Natural killer cell (primary cell): ENCODE measurements at regions not wholly inside any gene's neighbourhood (a gene's known extent, or its start where the extent isn't known, plus 50 kb on each side); places are given as distances from the start of the nearest gene placed in this dataset.
"Not testable (repeated sequence)": the region's sequence is repeated elsewhere in the genome, so short reads cannot be mapped to it uniquely, and the experiment has no call there.

Experiments
- ATAC-seq, 3 donors: fragments of 150-1000 bp in 2 of 3; fragments of 200-7000 bp in 1 of 3; cut with Tn5 transposase; 1 replicate in 1 of 3; 2 replicates in 2 of 3; pipeline ENCODE4 v1.10.0; 2021; ENCODE audit warnings: mild to moderate bottlenecking in 2 of 3, moderate library complexity in 2 of 3
- DNase-seq, 2 donors: peaks; one replicate each; pipeline versions ENCODE4 v3.0.0 to v3.0.0-alpha.2; 2013 to 2021; ENCODE audit warnings: mixed read lengths in 1 of 2
- H3K27ac ChIP-seq: one replicate; pipeline ENCODE4 v1.5.1; 2013; ENCODE audit warnings: mild to moderate bottlenecking, low read length
- H3K27me3 ChIP-seq: one replicate; pipeline ENCODE4 v1.6.1; 2013; ENCODE audit warnings: low read length; ENCODE audit not compliant: control insufficient read depth, insufficient read depth
- H3K36me3 ChIP-seq: one replicate; pipeline ENCODE4 v1.6.1; 2013; ENCODE audit warnings: low read length; ENCODE audit not compliant: control insufficient read depth, insufficient read depth
- H3K4me1 ChIP-seq: one replicate; pipeline ENCODE4 v1.6.1; 2013; ENCODE audit warnings: low read length; ENCODE audit not compliant: control insufficient read depth, insufficient read depth
- H3K4me3 ChIP-seq: one replicate; pipeline ENCODE4 v1.5.1; 2013; ENCODE audit warnings: low read length
- H3K9me3 ChIP-seq: one replicate; pipeline ENCODE4 v1.6.1; 2013; ENCODE audit warnings: low read length; ENCODE audit not compliant: control insufficient read depth, insufficient read depth
- H3K27ac Mint-ChIP-seq, 2 donors: one replicate each; pipeline ENCODE4 v1.8.0; 2022; ENCODE audit warnings: mild to moderate bottlenecking in 2 of 2, mixed read lengths in 2 of 2, moderate library complexity in 1 of 2
- H3K27me3 Mint-ChIP-seq, 2 donors: one replicate each; pipeline ENCODE4 v1.8.0; 2022; ENCODE audit warnings: low read depth in 2 of 2, mixed read lengths in 2 of 2
- H3K36me3 Mint-ChIP-seq: one replicate; pipeline ENCODE4 v1.8.0; 2022; ENCODE audit warnings: mixed read lengths
- H3K4me1 Mint-ChIP-seq, 2 donors: one replicate each; pipeline ENCODE4 v1.8.0; 2022; ENCODE audit warnings: mixed read lengths in 2 of 2
- H3K4me3 Mint-ChIP-seq: one replicate; pipeline ENCODE4 v1.8.0; 2022; ENCODE audit warnings: mild to moderate bottlenecking, moderate library complexity, mixed read lengths
- H3K9me3 Mint-ChIP-seq, 2 donors: one replicate each; pipeline ENCODE4 v1.8.0; 2022; ENCODE audit warnings: mixed read lengths in 2 of 2
- CTCF ChIP-seq: fragments of 200-600 bp; IDR thresholded peaks from one replicate; pipeline ENCODE4 v1.8.0; 2022; ENCODE audit warnings: antibody characterized with exemption
- WGBS: methylation state at CpG from one replicate; pipeline ENCODE4 v1.1.7; 2013; ENCODE audit warnings: missing lambda C conversion rate; ENCODE audit not compliant: insufficient coverage; 5-methylcytosine and 5-hydroxymethylcytosine counted together
- intact Hi-C: fragments of 100-400 bp; cut with micrococcal nuclease; formaldehyde crosslinking; loops from one replicate; pipeline ENCODE4 v1.14.2; 2022

GRCh38 chr1:181249186-181249585 is 160.7 kb downstream of the IER5 start:
- no peak overlapping the region for H3K4me3 ChIP-seq
- H3K4me3 Mint-ChIP-seq, result no peak overlapping the region

GRCh38 chr1:181250038-181250437 is 161.5 kb downstream of the IER5 start:
- DNase-seq, result no peak
- peaks cover 7 to 13% of the 10 kb centered on the region in 2 donors for H3K9me3 Mint-ChIP-seq
- H3K4me1 ChIP-seq, result no peaks in the 10 kb centered on the region
- intact Hi-C loops, result no loop called here
- H3K27ac Mint-ChIP-seq, result no peak overlapping the region
- no peaks in the 10 kb centered on the region for H3K36me3 ChIP-seq
- ATAC-seq, result no peak
- H3K27me3 ChIP-seq, result no peaks in the 10 kb centered on the region
- H3K27me3 Mint-ChIP-seq, result peaks cover 4 to 10% of the 10 kb centered on the region in 2 donors
- H3K4me3 ChIP-seq, result no peak overlapping the region
- TF ChIP-seq CTCF, result no peak
- peaks cover 16% of the 10 kb centered on the region for H3K36me3 Mint-ChIP-seq
- 90% methylated on average over 2 of the region's 2 CpGs for WGBS
- peaks cover 9% of the 10 kb centered on the region for H3K9me3 ChIP-seq
- H3K4me3 Mint-ChIP-seq, result no peak overlapping the region
- H3K27ac ChIP-seq, result no peak overlapping the region
- no peaks in the 10 kb centered on the region for H3K4me1 Mint-ChIP-seq

More at GRCh38 chr1:181249186-181249585, 160.7 kb downstream of the IER5 start:
- Histone ChIP-seq H3K27me3 (no peaks in the 10 kb centered on the region), H3K9me3 (peaks cover 9% of the 10 kb centered on the region), H3K36me3 (no peaks in the 10 kb centered on the region), H3K4me1 (no peaks in the 10 kb centered on the region), H3K27ac (no peak overlapping the region)
- H3K36me3 Mint-ChIP-seq, result peaks cover 16% of the 10 kb centered on the region
- ATAC-seq, result no peak
- H3K9me3 Mint-ChIP-seq, result peaks cover 7 to 13% of the 10 kb centered on the region in 2 donors
- no peak for TF ChIP-seq CTCF
- DNase-seq, result no peak
- intact Hi-C loops, result no loop called here
- peaks cover 4 to 10% of the 10 kb centered on the region in 2 donors for H3K27me3 Mint-ChIP-seq
- no peak overlapping the region for H3K27ac Mint-ChIP-seq
- no peaks in the 10 kb centered on the region for H3K4me1 Mint-ChIP-seq
- 91% methylated on average over 2 of the region's 3 CpGs for WGBS

GRCh38 chr1:181251001-181251712 is 162.7 kb downstream of the IER5 start:
- TF ChIP-seq CTCF, result no peak
- WGBS, result 81% methylated on average over 4 of the region's 5 CpGs
- Histone ChIP-seq H3K4me1 (no peaks in the 10 kb centered on the region), H3K9me3 (peaks cover 9% of the 10 kb centered on the region), H3K4me3 (no peak overlapping the region), H3K27me3 (no peaks in the 10 kb centered on the region), H3K27ac (no peak overlapping the region), H3K36me3 (no peaks in the 10 kb centered on the region)
- peaks cover 7 to 13% of the 10 kb centered on the region in 2 donors for H3K9me3 Mint-ChIP-seq
- no peak for DNase-seq
- H3K27me3 Mint-ChIP-seq, result peaks cover 4 to 10% of the 10 kb centered on the region in 2 donors
- ATAC-seq, result no peak
- peaks cover 16% of the 10 kb centered on the region for H3K36me3 Mint-ChIP-seq
- no peak overlapping the region for H3K4me3 Mint-ChIP-seq
- no peak overlapping the region for H3K27ac Mint-ChIP-seq
- H3K4me1 Mint-ChIP-seq, result no peaks in the 10 kb centered on the region
- intact Hi-C loops, result no loop called here

GRCh38 chr1:181251713-181252075 is 163.2 kb downstream of the IER5 start:
- H3K36me3 ChIP-seq, result no peaks in the 10 kb centered on the region
- Mint-ChIP-seq H3K4me3 (no peak overlapping the region), H3K9me3 (peaks cover 6 to 11% of the 10 kb centered on the region in 2 donors), H3K27me3 (peaks cover 8 to 10% of the 10 kb centered on the region in 2 donors), H3K36me3 (peaks cover 16% of the 10 kb centered on the region), H3K4me1 (no peaks in the 10 kb centered on the region), H3K27ac (no peak overlapping the region)
- intact Hi-C loops, result no loop called here
- 58% methylated on average over 5 of the region's 6 CpGs for WGBS
- H3K27ac ChIP-seq, result no peak overlapping the region
- ATAC-seq (no peak), DNase-seq (no peak)
- TF ChIP-seq CTCF, result no peak
- no peaks in the 10 kb centered on the region for H3K4me1 ChIP-seq
- peaks cover 9% of the 10 kb centered on the region for H3K9me3 ChIP-seq
- no peaks in the 10 kb centered on the region for H3K27me3 ChIP-seq
- no peak overlapping the region for H3K4me3 ChIP-seq

GRCh38 chr1:181253601-181254000 is 165.1 kb downstream of the IER5 start:
- H3K4me3 Mint-ChIP-seq, ATAC-seq, H3K36me3 ChIP-seq, H3K9me3 ChIP-seq, H3K4me1 ChIP-seq, H3K27ac Mint-ChIP-seq, H3K27me3 ChIP-seq, H3K27ac ChIP-seq, H3K4me1 Mint-ChIP-seq, intact Hi-C loops, H3K9me3 Mint-ChIP-seq, H3K27me3 Mint-ChIP-seq, H3K4me3 ChIP-seq, H3K36me3 Mint-ChIP-seq, DNase-seq: not testable (repeated sequence)
- 50% methylated on average over 2 of the region's 2 CpGs for WGBS
